Stimulated activated CD8-positive, alpha-beta memory T cell treated with anti-CD3 and anti-CD28 coated beads, Interleukin-7, amount 100 ng/mL, for 24 hours (primary cell): ENCODE measurements at regions not wholly inside any gene's neighbourhood (a gene's known extent, or its start where the extent isn't known, plus 50 kb on each side); places are given as distances from the start of the nearest gene placed in this dataset.

Experiments
- DNase-seq: peaks from one replicate; pipeline ENCODE4 v3.0.0-alpha.2; 2020; ENCODE audit warnings: low read depth

GRCh38 chr13:50684366-50684765, 159.1 kb downstream of the DLEU7 start:
- DNase-seq = no peak

GRCh38 chr13:50685491-50685890, 158.0 kb downstream of the DLEU7 start:
- DNase-seq = no peak

GRCh38 chr13:50685956-50686355, 157.5 kb downstream of the DLEU7 start:
- DNase-seq = no peak

GRCh38 chr13:50686551-50686950, 156.9 kb downstream of the DLEU7 start:
- no peak for DNase-seq

- DNase-seq = no peak
Measured at GRCh38 chr13:50687545-50687944, 155.9 kb downstream of the DLEU7 start.

GRCh38 chr13:50690006-50690405, 153.5 kb downstream of the DLEU7 start:
- no peak for DNase-seq

- no peak for DNase-seq
Measured at GRCh38 chr13:50691176-50691680, 152.3 kb downstream of the DLEU7 start.

- DNase-seq = no peak
Measured at GRCh38 chr13:50691681-50692263, 151.7 kb downstream of the DLEU7 start.

GRCh38 chr13:50692396-50692915, 151.0 kb downstream of the DLEU7 start:
- no peak for DNase-seq

- no peak for DNase-seq
Measured at GRCh38 chr13:50693727-50694126, 149.8 kb downstream of the DLEU7 start.

GRCh38 chr13:50697746-50698539, 145.5 kb downstream of the DLEU7 start:
- no peak for DNase-seq

- no peak for DNase-seq
Measured at GRCh38 chr13:50699874-50700663, 143.4 kb downstream of the DLEU7 start.

GRCh38 chr13:50700664-50701305, 142.7 kb downstream of the DLEU7 start:
- DNase-seq = no peak

GRCh38 chr13:50701469-50701868, 142.0 kb downstream of the DLEU7 start:
- no peak for DNase-seq

GRCh38 chr13:50706505-50706904, 137.0 kb downstream of the DLEU7 start:
- DNase-seq = no peak

GRCh38 chr13:50707628-50708027, 135.9 kb downstream of the DLEU7 start:
- DNase-seq = no peak

GRCh38 chr13:50708461-50708860, 135.0 kb downstream of the DLEU7 start:
- DNase-seq = no peak

- DNase-seq = no peak
Measured at GRCh38 chr13:50709058-50709457, 134.4 kb downstream of the DLEU7 start.

GRCh38 chr13:50711131-50711815, 132.2 kb downstream of the DLEU7 start:
- DNase-seq = no peak

- DNase-seq = no peak
Measured at GRCh38 chr13:50711996-50712395, 131.5 kb downstream of the DLEU7 start.

GRCh38 chr13:50712456-50712855, 131.0 kb downstream of the DLEU7 start:
- no peak for DNase-seq
